ENCODE measurements at regions not wholly inside any gene's neighbourhood (a gene's known extent, or its start where the extent isn't known, plus 50 kb on each side); places are given as distances from the start of the nearest gene placed in this dataset.

DNA sequence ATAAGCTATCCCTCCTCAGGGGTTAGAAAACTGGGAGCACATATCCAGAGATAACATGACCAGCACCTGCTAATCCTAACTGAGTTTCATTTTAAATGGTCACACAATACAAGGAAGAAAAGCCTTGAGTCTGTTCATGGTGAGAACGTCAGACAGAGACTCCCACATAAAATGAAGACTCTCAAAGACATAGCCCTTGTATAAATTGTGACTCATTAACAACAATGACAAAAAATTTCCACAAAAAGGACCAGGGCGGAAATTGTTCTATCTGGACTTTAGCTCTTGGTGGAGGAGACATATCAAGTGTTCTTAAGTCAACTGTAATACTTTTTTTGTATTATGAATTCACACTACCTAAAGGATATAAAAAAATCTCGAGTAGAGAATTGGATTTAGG, 313.7 kb upstream of the DCN start:
- H3K36me3 ChIP-seq (ENCODE audit: control insufficient read depth, insufficient read depth, low read length) = no peaks in the 10 kb centered on the region
- H3K4me3 ChIP-seq (ENCODE audit: low read depth, low read length) = no peak overlapping the region
- H3K27me3 ChIP-seq (ENCODE audit: control insufficient read depth, insufficient read depth, low read length) = no peaks in the 10 kb centered on the region
- DNase-seq (ENCODE audit: low read depth) (no peak), FAIRE-seq (no peak)
- TF ChIP-seq CTCF (IDR thresholded peaks at IDR 0.05; ENCODE audit: insufficient read depth, low read length, severe bottlenecking) = no peak

- Histone ChIP-seq H3K36me3 (ENCODE audit: control insufficient read depth, insufficient read depth, low read length) (no peaks in the 10 kb centered on the region), H3K4me3 (ENCODE audit: low read depth, low read length) (no peak overlapping the region), H3K27me3 (ENCODE audit: control insufficient read depth, insufficient read depth, low read length) (no peaks in the 10 kb centered on the region)
- no peak for TF ChIP-seq CTCF (IDR thresholded peaks at IDR 0.05; ENCODE audit: insufficient read depth, low read length, severe bottlenecking)
- DNase-seq (ENCODE audit: low read depth) = peak; percentile 43
- FAIRE-seq = no peak
These were observed 310.7 kb upstream of the DCN start for GRCh38 chr12:91493308-91493707.

DNA sequence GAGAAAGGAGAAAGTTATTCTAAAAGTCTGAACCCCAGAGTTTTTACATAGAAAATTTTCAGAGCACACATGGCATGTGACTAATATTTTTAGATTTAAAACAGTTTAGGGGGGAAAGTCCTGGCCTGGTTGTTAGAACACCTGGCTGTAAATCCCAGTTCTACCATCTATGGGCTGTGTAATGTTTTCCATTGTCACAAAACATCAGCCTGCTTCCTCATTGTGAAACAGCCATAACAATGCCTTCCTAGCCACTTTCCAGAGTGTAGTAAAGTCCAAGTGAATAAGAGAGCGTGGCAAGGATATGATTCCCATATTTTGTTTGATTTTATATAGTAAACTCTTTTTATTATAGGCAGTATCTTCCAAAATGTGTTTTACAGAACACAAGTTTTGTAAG, 310.0 kb upstream of the DCN start:
- FAIRE-seq (no peak), DNase-seq (ENCODE audit: low read depth) (no peak)
- Histone ChIP-seq H3K27me3 (ENCODE audit: control insufficient read depth, insufficient read depth, low read length) (no peaks in the 10 kb centered on the region), H3K4me3 (ENCODE audit: low read depth, low read length) (no peak overlapping the region), H3K36me3 (ENCODE audit: control insufficient read depth, insufficient read depth, low read length) (no peaks in the 10 kb centered on the region)
- no peak for TF ChIP-seq CTCF (IDR thresholded peaks at IDR 0.05; ENCODE audit: insufficient read depth, low read length, severe bottlenecking)

DNA sequence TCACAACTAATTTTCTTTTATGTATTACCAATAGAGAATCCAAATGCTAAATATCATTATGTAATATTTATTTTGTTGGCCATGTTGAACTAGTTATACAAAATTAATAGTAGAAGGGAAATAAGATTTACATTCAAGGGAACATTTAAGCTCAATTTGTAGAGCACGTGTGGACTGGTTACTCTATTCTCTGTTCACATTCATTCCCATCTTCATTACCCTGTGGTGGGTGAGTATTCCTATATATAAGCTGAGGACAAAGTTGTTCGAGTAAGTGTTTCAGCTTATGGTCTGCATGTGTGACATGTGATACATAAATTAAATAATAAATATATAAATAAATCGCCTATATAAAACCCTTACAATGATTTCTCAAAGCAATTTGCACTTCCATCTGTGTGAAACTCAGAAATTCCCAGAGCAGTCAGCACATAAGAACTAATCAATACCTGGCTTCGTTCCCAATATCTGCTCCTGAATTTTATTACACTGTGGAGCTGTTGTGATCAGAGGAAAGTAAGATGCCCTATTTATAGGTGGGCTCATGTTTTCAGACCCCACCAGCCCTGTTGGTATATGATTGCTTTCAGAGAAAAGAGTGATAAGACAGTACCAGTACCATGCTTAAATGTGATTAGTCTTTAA, 308.2 kb upstream of the DCN start:
- Histone ChIP-seq H3K27me3 (ENCODE audit: control insufficient read depth, insufficient read depth, low read length) (no peaks in the 10 kb centered on the region), H3K36me3 (ENCODE audit: control insufficient read depth, insufficient read depth, low read length) (no peaks in the 10 kb centered on the region), H3K4me3 (ENCODE audit: low read depth, low read length) (no peak overlapping the region)
- DNase-seq (ENCODE audit: low read depth) = no peak
- TF ChIP-seq CTCF (IDR thresholded peaks at IDR 0.05; ENCODE audit: insufficient read depth, low read length, severe bottlenecking) = no peak
- FAIRE-seq = no peak

DNA sequence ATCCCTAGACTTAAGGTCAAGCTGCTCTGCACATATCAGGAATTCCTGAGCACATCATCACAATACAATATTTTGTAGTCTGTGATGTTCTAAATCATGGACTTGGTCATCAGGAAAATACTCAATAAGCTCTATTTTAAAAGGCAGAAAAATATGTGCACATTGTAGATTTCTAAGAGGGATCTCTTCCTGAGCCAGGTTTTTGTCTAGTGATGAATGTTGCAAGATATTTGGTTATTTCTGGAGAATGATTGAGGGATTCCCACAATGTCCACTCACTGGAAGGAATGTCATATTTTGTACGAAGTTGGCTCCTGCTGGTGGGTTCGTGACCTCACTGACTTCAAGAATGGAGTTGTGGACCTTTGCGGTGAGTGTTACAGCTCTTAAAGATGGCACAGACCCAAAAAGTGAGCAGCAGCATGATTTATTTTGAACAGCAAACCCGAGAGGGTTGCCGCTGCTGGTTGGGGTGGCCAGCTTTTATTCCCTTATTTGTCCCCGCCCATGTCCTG, 300.9 kb upstream of the DCN start:
- Histone ChIP-seq H3K4me3 (ENCODE audit: low read depth, low read length) (no peak overlapping the region), H3K36me3 (ENCODE audit: control insufficient read depth, insufficient read depth, low read length) (no peaks in the 10 kb centered on the region), H3K27me3 (ENCODE audit: control insufficient read depth, insufficient read depth, low read length) (no peaks in the 10 kb centered on the region)
- DNase-seq (ENCODE audit: low read depth) (no peak), FAIRE-seq (no peak)
- TF ChIP-seq CTCF (IDR thresholded peaks at IDR 0.05; ENCODE audit: insufficient read depth, low read length, severe bottlenecking) = no peak

DNA sequence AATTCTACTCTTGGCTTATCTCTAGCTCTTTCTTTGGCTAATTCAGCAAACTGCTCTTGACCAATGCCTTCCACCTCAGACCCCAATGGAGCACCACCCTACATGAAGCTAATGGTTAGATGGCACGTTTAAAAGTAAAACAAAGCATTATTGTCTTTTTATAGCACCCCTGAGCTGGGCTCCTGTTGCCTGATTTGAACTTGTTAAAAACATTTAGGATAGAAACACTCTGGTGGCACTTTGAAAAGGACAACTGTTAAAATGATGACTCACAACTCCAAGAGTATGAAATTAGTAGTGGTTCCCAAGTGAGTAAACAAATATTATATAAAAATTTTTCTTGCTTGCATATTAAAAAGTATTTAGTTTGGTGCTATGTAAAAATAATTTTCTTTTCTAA, 299.6 kb upstream of the DCN start:
- FAIRE-seq (no peak), DNase-seq (ENCODE audit: low read depth) (no peak)
- no peak for TF ChIP-seq CTCF (IDR thresholded peaks at IDR 0.05; ENCODE audit: insufficient read depth, low read length, severe bottlenecking)
- Histone ChIP-seq H3K36me3 (ENCODE audit: control insufficient read depth, insufficient read depth, low read length) (no peaks in the 10 kb centered on the region), H3K4me3 (ENCODE audit: low read depth, low read length) (no peak overlapping the region), H3K27me3 (ENCODE audit: control insufficient read depth, insufficient read depth, low read length) (no peaks in the 10 kb centered on the region)

Measured in bronchial epithelial cell (primary cell).